GM23248 (cell line): ENCODE measurements at regions not wholly inside any gene's neighbourhood (a gene's known extent, or its start where the extent isn't known, plus 50 kb on each side); places are given as distances from the start of the nearest gene placed in this dataset.

ENCODE experiments used
- EZH2 ChIP-seq: fragments of 200-600 bp; sonication (generic); IDR thresholded peaks from 2 replicates; pipeline ENCODE4 v1.6.1; 2018; ENCODE audit warnings: antibody characterized with exemption, mild to moderate bottlenecking; ENCODE audit not compliant: insufficient read depth, poor library complexity, severe bottlenecking
- EZH2phosphoT487 ChIP-seq: fragments of 200-600 bp; sonication (generic); IDR thresholded peaks from 2 replicates; pipeline ENCODE4 v1.6.1; 2018; ENCODE audit warnings: antibody characterized with exemption, moderate library complexity, mild to moderate bottlenecking, low read depth; ENCODE audit not compliant: insufficient read depth

DNA sequence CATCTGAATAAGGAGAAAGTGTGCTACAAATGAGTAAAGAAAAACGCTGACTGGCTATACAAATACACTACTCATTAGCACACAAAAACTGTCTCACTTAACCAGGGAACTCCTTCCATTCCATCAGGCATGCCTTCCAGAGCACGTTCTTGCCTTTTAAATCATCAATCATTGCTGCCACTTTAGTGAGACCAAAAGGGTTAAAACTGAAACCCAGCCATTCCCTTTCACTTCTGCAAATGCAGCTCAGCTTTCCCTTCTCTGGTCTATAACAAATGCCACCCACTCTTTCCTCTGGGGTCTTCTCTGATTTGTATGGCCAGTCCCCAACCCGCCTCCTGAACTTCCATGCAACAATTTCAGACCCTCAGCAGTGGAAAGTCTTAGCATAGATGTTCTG lies 231.5 kb downstream of the TRIML1 start:
- no peak for TF ChIP-seq EZH2phosphoT487
- no peak for TF ChIP-seq EZH2
